Sciatic nerve (tissue), 2 donors: ENCODE measurements at regions not wholly inside any gene's neighbourhood (a gene's known extent, or its start where the extent isn't known, plus 50 kb on each side); places are given as distances from the start of the nearest gene placed in this dataset.
A peak's percentile ranks its signal among the peaks of the same experiment; 100 is the strongest.

Source experiments
- ATAC-seq: fragments of 200-7000 bp; cut with Tn5 transposase; one replicate; pipeline ENCODE4 v1.9.1; 2020; ENCODE audit warnings: mild to moderate bottlenecking, moderate library complexity
- DNase-seq: peaks from one replicate; pipeline ENCODE4 v3.0.0-alpha.2; 2020; ENCODE audit warnings: low spot score
- intact Hi-C: fragments of 100-400 bp; cut with DNase I; formaldehyde crosslinking; loops from one replicate; pipeline ENCODE4 v1.14.2; 2022
- donor health status: DM: no; HTN: no; CAD: no.
- donor health status: DM: no; HTN: no; CAD: no.

GRCh38 chr22:48804811-48805301, 1022.8 kb downstream of the BRD1 start:
- DNase-seq (no peak), ATAC-seq (no peak)
- intact Hi-C loops: no loop called here

- ATAC-seq (no peak), DNase-seq (no peak)
- intact Hi-C loops: no loop called here
Measured at GRCh38 chr22:48803948-48804810, 1023.5 kb downstream of the BRD1 start.

DNA sequence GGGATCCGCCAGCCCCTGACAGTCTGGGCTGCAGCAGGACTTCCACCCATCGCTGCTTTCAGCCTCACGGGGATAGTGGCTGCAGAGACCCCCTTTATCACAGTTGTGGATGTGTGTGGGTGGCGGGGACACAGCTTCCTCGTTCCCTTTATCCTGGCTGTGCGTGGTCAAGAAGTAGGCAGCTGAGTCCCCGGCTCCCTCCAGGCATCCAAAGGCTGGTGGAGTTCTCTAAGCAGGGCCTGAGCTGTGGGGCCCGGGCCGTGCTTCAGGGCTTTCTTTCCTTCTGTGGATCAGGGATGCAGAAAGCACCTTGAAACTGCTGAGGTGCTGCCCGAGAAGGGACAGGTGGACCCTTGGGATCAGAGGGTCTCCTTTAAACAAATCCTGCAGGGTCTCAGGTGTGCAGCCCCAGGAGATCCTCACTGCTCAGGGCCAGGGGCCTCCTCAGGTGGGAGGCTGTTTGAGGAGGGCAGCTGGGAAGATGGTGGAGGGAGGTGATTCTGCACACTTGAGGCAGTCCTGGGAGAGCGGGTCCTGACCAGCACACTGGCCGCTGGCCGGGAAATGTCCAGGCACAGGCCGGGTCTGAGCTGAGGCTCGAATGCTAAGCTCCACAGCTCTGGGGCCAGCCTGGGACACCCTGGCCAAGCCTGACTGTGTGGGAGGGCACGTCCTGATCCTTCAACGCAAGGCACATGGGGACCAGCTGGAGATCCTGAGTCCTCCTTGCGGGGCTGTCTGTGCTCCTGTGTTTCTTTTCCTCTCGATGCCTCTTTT, 1024.3 kb downstream of the BRD1 start:
- DNase-seq: no peak
- intact Hi-C loops: no loop called here
- no peak for ATAC-seq

- DNase-seq (no peak), ATAC-seq (no peak)
- intact Hi-C loops: no loop called here
Measured at GRCh38 chr22:48802576-48802975, 1025.1 kb downstream of the BRD1 start.

GRCh38 chr22:48800886-48801607, 1026.6 kb downstream of the BRD1 start:
- intact Hi-C loops: no loop called here
- DNase-seq (no peak), ATAC-seq (no peak)

- DNase-seq (no peak), ATAC-seq (no peak)
- intact Hi-C loops: no loop called here
Measured at GRCh38 chr22:48800036-48800885, 1027.4 kb downstream of the BRD1 start.

- intact Hi-C loops: no loop called here
- DNase-seq: no peak
- no peak for ATAC-seq
Measured at GRCh38 chr22:48799227-48799970, 1028.3 kb downstream of the BRD1 start.

- intact Hi-C loops: no loop called here
- DNase-seq (no peak), ATAC-seq (no peak)
Measured at GRCh38 chr22:48798281-48799226, 1029.1 kb downstream of the BRD1 start.

GRCh38 chr22:48797731-48798130, 1029.9 kb downstream of the BRD1 start:
- DNase-seq (no peak), ATAC-seq (no peak)
- intact Hi-C loops: no loop called here

DNA sequence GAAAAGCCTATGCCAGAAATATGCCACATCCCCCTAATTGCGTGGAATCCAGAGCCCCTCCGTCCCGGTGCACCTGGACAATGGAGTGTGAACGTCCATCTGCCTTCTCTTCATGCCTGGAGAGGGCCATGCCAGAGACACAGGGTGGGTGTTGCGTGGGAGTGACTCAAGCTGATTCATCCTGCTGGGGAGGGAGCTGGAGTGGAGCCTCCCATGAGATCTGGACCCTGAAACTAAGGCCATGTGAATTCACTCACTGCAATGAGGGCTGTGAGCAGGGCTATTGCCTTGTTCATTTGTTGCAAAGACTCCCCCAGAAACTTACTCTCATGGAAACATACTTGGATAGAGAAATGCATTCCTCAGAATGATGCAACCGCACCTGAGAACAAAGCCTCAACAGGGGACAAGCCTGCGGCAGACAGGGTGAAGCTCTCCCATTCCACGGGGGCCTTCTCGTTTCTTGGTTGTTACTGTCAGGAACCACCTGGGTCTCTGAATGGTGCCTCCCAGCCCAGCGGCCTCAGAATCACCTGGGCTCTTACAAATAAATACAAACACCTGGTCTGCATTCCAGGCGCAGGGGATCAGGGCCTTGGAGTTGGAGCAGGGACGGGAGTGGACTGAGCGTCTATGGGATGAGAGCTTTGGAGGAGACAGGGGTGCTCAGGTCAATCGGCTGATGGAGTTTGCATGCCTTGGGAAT, 1031.2 kb downstream of the BRD1 start:
- intact Hi-C loops: no loop called here
- ATAC-seq: no peak
- no peak for DNase-seq

GRCh38 chr22:48795664-48796063, 1032.0 kb downstream of the BRD1 start:
- intact Hi-C loops: no loop called here
- peak; percentile 83 for ATAC-seq

DNA sequence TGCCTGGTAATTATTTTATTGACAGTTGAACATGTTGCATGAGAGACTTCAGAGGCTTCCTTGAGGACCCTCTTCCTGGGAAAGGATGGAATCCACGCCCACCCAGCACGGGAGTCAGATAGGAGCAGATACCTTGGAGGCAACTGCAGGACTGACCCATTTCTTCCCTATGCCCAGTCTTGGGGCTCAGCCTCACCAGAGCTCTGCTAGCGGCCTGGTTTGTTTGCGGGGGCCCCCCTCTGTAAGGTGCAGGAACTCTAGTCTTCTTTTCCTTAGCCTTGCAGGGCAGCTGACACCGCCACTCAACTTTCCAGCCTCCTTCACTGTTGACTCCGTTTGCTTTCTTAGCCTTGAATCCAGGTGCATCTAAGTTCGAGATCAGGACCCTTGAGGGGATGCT, 1032.8 kb downstream of the BRD1 start:
- ATAC-seq (no peak), DNase-seq (no peak)
- intact Hi-C loops: no loop called here

More at GRCh38 chr22:48795664-48796063, 1032.0 kb downstream of the BRD1 start:
- no peak for DNase-seq

- DNase-seq (no peak), ATAC-seq (no peak)
- intact Hi-C loops: no loop called here
Measured at GRCh38 chr22:48793949-48794348, 1033.7 kb downstream of the BRD1 start.

- intact Hi-C loops: no loop called here
- no peak for ATAC-seq
- DNase-seq: no peak
Measured at GRCh38 chr22:48786679-48786996, 1041.0 kb downstream of the BRD1 start.

DNA sequence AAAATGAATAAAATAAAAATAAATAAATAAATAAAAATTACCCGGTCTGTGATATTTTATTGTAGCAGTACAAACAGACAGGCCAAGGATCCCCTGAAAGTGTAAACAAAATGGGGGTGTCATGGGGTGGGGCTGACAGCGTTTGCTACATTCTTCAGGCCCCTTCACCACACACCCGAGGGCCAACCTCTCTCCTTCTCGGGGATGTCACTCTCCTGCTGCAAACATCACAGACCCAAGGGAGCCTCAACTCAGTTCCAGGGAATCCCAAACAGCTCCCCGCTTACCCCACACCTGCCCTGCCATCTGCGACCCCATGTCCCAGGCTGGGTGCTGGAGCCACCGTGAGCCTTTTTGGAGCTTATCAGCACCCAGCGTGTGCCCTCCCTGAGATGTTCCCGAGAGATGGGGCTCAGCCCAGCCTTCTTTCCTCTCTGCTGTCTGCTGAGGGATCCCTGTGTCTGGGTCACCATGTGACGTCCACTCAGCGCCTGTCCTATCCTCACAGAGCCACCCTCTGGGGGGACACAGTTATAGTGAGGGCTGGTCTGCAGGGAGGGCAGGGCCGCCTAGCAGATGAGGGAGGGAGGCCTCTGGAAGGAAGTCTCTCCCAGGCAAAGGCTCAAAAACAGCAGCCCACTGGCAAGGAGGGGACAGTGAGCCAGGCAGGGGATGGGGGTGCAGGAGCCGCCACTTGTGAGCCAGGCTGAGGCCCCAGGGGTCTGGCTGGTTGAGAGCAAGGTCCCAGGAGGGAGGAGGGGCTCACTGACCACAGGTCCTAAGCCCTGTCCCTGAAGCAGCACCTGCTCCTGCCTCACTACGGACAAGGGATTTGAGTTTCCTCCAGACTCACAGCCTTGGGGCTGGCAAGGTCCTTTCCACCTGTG, 1041.6 kb downstream of the BRD1 start:
- ATAC-seq (no peak), DNase-seq (no peak)
- intact Hi-C loops: no loop called here
